Naive thymus-derived CD8-positive, alpha-beta T cell (primary cell): ENCODE measurements at regions not wholly inside any gene's neighbourhood (a gene's known extent, or its start where the extent isn't known, plus 50 kb on each side); places are given as distances from the start of the nearest gene placed in this dataset.
"Not testable (repeated sequence)": the region's sequence is repeated elsewhere in the genome, so short reads cannot be mapped to it uniquely, and the experiment has no call there.

Source experiments
- ATAC-seq, 2 donors: fragments of 150-1000 bp; cut with Tn5 transposase in 1 of 2; sonication (Bioruptor Pico), chemical (Tn5 transposase) in 1 of 2; 1 replicate in 1 of 2; 2 replicates in 1 of 2; pipeline ENCODE4 v1.10.0; 2021; ENCODE audit warnings: mild to moderate bottlenecking in 2 of 2, moderate library complexity in 2 of 2
- POLR2A ChIA-PET: fragments of 350-600 bp; sonication (Branson Sonifier 250); formaldehyde crosslinking; loops from one replicate; lab custom pipeline; 2021; ENCODE audit warnings: antibody characterized with exemption; lab: Charles Lee
- DNase-seq, 10 donors: peaks; one replicate each; pipeline versions ENCODE4 v3.0.0 to v3.0.0-alpha.2; 2020 to 2022
- H3K27ac Mint-ChIP-seq, 10 donors: one replicate each; pipeline ENCODE4 v1.8.0; 2020 to 2022; ENCODE audit warnings: mild to moderate bottlenecking in 10 of 10, mixed read lengths in 10 of 10, moderate library complexity in 4 of 10, inconsistent platforms in 1 of 10
- H3K27me3 Mint-ChIP-seq, 5 donors: one replicate each; pipeline ENCODE4 v1.8.0; 2021 to 2022; ENCODE audit warnings: mixed read lengths in 5 of 5
- H3K36me3 Mint-ChIP-seq, 3 donors: one replicate each; pipeline ENCODE4 v1.8.0; 2020 to 2022; ENCODE audit warnings: mixed read lengths in 3 of 3, mild to moderate bottlenecking in 2 of 3, inconsistent platforms in 1 of 3
- H3K4me1 Mint-ChIP-seq, 4 donors: one replicate each; pipeline ENCODE4 v1.8.0; 2021 to 2022; ENCODE audit warnings: mixed read lengths in 4 of 4
- H3K4me3 Mint-ChIP-seq, 10 donors: one replicate each; pipeline ENCODE4 v1.8.0; 2020 to 2022; ENCODE audit warnings: mild to moderate bottlenecking in 10 of 10, mixed read lengths in 10 of 10, moderate library complexity in 6 of 10, inconsistent platforms in 1 of 10
- H3K9me3 Mint-ChIP-seq, 9 donors: one replicate each; pipeline ENCODE4 v1.8.0; 2020 to 2022; ENCODE audit warnings: mixed read lengths in 9 of 9, mild to moderate bottlenecking in 3 of 9, inconsistent platforms in 1 of 9, moderate library complexity in 1 of 9

DNA sequence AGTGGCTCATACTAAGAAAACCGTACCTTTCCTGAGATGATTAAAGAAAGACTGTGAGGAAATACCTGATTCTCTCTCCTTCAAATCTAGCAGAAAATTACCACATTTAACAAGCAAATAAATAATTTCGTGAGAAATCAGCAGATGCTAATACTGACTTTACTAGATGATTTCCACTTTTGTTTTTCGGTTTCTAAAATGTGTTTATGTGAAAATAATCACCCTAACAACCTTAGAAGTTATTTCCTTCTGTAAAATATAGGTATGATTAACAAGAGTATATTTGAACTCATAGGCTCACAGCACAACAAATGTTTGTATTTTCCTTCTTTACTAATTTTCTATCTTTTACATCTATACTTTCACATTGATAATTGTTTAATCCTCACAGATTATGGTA lies 594.1 kb upstream of the FAM98A start:
- H3K27me3 Mint-ChIP-seq, result peaks cover 0 to 6% (median 0%) of the 10 kb centered on the region in 5 donors
- POLR2A ChIA-PET, result no interaction called here
- ATAC-seq, result no peak

DNA sequence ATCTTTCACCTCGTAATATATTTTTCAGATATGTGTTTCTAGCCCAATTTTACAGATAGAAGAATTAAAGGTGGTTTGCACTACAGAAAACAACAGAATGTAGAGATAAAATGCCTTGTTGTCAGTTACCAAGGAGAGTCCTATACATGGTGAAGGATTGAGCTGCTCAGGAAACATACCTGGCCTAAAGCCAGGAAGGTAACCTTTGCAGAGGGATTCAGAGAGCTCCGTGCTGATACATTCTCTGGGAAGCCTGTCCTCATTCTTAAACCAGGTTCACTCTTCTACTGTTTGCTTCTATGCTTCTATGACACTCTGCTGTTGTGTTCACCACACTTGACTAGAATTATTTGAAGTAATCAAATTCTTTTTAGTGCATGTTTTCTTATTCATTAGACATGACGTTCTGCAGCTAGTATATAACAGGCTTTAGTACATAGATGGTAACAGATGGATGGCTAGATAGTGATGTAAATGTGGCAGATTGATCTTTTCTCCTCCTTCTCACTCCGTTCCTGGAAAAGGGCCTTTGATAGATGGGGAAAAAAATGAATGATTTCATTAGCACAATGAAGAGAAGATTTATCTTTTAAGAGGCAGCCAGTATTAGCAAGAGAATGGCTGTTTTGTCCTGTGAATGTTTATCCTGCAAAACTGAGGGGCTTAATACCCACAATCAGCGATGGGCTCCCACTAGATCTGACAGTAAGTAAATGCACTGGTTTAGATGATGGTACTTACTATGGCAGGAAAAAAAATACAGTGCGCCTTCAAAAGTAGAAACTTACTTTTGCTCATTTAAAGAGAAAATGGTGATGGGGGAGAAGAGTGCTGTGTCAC lies 589.6 kb upstream of the FAM98A start:
- Mint-ChIP-seq H3K4me3 (no peak overlapping the region), H3K27me3 (peaks cover 0 to 6% (median 0%) of the 10 kb centered on the region in 5 donors), H3K27ac (no peak overlapping the region), H3K4me1 (no peaks in the 10 kb centered on the region), H3K36me3 (no peaks in the 10 kb centered on the region), H3K9me3 (peaks cover 0 to 16% (median 3%) of the 10 kb centered on the region in 9 donors)
- no peak for ATAC-seq
- DNase-seq, result no peak
- POLR2A ChIA-PET, result no interaction called here

More for the DNA sequence above, 594.1 kb upstream of the FAM98A start:
- Mint-ChIP-seq H3K9me3 (peaks cover 0 to 13% (median 3%) of the 10 kb centered on the region in 9 donors), H3K4me1 (no peaks in the 10 kb centered on the region), H3K36me3 (peaks cover 0 to under 1% (median 0%) of the 10 kb centered on the region in 3 donors), H3K27ac (no peak overlapping the region), H3K4me3 (no peak overlapping the region)
- no peak for DNase-seq

DNA sequence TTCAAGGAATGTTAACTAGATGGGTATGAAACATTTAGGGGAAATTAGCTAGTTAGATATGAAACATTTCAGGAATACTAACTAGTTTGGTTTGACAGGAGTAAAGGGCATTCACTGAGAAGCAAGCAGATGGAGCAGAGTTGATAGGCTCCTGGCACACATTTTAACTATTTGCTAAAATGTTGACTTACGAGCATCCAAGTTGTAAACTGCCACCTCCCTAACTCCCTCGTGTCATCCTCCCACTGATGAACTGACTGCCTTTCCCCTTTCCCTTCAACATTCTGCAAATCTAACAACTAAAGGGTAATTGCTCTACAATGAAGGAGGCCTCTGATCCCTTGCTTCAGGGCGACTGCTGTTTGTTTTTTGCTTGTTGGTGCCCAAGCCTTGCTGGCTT lies 580.4 kb upstream of the FAM98A start:
- ATAC-seq, result no peak
- POLR2A ChIA-PET, result no interaction called here
- H3K4me3 Mint-ChIP-seq, result no peak overlapping the region
- H3K9me3 Mint-ChIP-seq, result peaks cover 0 to 10% (median 5%) of the 10 kb centered on the region in 9 donors
- no peak overlapping the region for H3K27ac Mint-ChIP-seq
- no peak for DNase-seq
- H3K4me1 Mint-ChIP-seq, result no peaks in the 10 kb centered on the region
- peaks cover 0 to 3% (median 0%) of the 10 kb centered on the region in 3 donors for H3K36me3 Mint-ChIP-seq
- no peaks in the 10 kb centered on the region for H3K27me3 Mint-ChIP-seq

DNA sequence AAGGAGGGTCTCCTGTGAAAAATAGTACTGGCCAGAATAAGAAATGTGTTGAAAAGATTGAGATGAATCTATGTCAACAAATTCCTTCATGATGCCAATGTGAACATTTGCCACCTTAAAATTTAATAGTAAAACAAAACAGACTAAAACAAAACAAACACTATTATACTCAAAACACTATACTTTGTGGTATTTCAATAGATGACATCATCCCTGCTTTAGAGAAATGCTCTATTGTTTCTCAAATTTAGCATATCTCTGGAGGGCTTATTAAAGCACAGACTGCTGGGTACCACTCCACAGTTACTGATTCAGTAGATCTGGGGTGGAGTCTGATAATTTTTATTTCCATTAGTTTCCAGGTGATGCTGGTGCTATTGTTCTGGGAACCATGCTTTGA lies 579.4 kb upstream of the FAM98A start:
- ATAC-seq, result no peak
- no peak overlapping the region for H3K4me3 Mint-ChIP-seq
- no peak for DNase-seq
- POLR2A ChIA-PET, result no interaction called here
- peaks cover 0 to 3% (median 0%) of the 10 kb centered on the region in 3 donors for H3K36me3 Mint-ChIP-seq
- no peaks in the 10 kb centered on the region for H3K4me1 Mint-ChIP-seq
- no peak overlapping the region for H3K27ac Mint-ChIP-seq
- H3K9me3 Mint-ChIP-seq, result peaks cover 0 to 7% (median 4%) of the 10 kb centered on the region in 9 donors
- no peaks in the 10 kb centered on the region for H3K27me3 Mint-ChIP-seq

DNA sequence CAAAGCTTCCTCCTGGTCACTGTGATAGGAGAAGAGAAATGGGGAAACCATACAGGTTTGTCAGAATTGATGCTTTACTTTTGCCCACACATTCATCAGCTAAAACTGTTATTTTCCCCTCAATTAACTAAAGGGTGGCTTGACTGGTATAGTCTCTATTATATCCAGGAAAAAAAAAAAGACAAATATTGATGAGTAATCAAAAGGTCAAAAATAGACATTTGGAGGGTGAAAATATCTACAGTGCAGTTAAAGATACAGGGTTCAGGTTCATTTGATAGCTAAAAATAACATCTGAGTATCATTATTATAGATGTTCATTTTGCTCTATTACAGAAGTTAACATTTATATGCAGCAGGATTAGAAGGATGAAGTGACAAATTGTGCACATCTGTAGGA lies 577.6 kb upstream of the FAM98A start:
- peaks cover 0 to 14% (median 4%) of the 10 kb centered on the region in 9 donors for H3K9me3 Mint-ChIP-seq
- POLR2A ChIA-PET, result no interaction called here
- no peak for DNase-seq
- H3K27ac Mint-ChIP-seq, result no peak overlapping the region
- H3K36me3 Mint-ChIP-seq, result peaks cover 0 to under 1% (median 0%) of the 10 kb centered on the region in 3 donors
- no peak for ATAC-seq
- H3K27me3 Mint-ChIP-seq, result no peaks in the 10 kb centered on the region
- H3K4me1 Mint-ChIP-seq, result no peaks in the 10 kb centered on the region
- H3K4me3 Mint-ChIP-seq, result no peak overlapping the region

DNA sequence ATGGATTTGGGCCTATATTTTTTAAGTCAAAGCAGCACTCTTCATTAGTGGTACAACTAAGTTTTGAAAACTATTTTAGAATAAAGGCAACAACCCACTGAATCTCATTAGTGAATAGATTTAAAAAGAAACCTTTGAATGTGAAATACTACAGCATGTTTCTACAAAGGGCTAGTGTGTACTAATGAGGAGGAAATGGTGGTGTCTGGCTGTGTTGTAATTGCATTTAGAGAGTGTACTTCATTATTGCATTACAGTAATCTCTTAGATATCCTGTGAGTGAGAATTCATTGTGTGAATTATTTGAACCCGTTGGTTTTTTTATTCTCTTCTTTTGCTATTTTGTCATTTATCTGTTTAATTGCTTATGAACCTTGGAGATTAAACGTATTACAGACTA lies 575.4 kb upstream of the FAM98A start:
- no peak overlapping the region for H3K4me3 Mint-ChIP-seq
- DNase-seq, result no peak
- POLR2A ChIA-PET, result no interaction called here
- H3K9me3 Mint-ChIP-seq, result peaks cover 0 to 12% (median 2%) of the 10 kb centered on the region in 9 donors
- H3K27ac Mint-ChIP-seq, result no peak overlapping the region
- H3K36me3 Mint-ChIP-seq, result no peaks in the 10 kb centered on the region
- no peaks in the 10 kb centered on the region for H3K4me1 Mint-ChIP-seq
- no peak for ATAC-seq
- H3K27me3 Mint-ChIP-seq, result no peaks in the 10 kb centered on the region

DNA sequence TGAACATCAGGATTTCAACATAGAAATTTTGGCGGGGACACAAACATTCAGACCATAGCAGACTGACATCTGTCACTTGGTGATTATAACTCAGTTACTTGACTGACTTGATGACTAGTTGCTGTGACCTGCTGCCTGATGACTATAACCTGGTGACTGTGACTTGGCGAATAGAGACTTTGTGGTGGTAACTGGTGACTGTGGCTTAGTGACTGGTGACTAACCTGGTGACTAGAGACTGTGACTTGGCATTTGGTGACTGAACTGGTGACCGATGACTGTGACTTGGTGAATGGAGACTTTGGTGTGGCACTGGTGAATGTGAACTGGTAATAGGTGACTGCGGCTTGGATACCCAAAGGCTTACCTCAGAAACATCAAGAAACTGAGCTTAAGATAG lies 563.1 kb upstream of the FAM98A start:
- Mint-ChIP-seq H3K27ac (no peak overlapping the region), H3K36me3 (no peaks in the 10 kb centered on the region), H3K27me3 (no peaks in the 10 kb centered on the region), H3K9me3 (peaks cover 0 to 7% (median 0%) of the 10 kb centered on the region in 9 donors), H3K4me3 (no peak overlapping the region), H3K4me1 (no peaks in the 10 kb centered on the region)
- DNase-seq (no peak), ATAC-seq (no peak)
- POLR2A ChIA-PET, result no interaction called here

DNA sequence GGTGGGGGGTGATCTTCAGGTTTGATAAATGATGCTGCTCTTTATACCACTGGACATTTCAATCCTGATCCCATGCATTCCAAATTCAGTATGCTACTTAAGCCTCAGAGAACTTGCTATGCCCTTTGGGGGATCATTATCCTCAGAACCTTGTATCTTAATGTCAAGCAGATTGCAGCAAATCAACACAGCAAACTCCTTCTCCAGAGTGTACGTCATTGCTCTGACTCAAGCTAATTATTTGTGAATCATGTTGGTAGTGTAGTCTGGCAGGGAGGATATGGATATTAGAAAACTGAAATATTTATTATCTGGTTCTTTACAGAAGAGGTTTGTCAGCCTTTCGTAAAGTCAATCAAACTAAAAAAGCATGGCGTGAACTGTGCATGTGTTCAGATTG lies 562.5 kb upstream of the FAM98A start:
- DNase-seq, result no peak
- Mint-ChIP-seq H3K4me3 (no peak overlapping the region), H3K4me1 (no peaks in the 10 kb centered on the region), H3K36me3 (no peaks in the 10 kb centered on the region), H3K27me3 (no peaks in the 10 kb centered on the region), H3K27ac (no peak overlapping the region), H3K9me3 (peaks cover 0 to 7% (median 0%) of the 10 kb centered on the region in 9 donors)
- no peak for ATAC-seq
- POLR2A ChIA-PET, result no interaction called here

DNA sequence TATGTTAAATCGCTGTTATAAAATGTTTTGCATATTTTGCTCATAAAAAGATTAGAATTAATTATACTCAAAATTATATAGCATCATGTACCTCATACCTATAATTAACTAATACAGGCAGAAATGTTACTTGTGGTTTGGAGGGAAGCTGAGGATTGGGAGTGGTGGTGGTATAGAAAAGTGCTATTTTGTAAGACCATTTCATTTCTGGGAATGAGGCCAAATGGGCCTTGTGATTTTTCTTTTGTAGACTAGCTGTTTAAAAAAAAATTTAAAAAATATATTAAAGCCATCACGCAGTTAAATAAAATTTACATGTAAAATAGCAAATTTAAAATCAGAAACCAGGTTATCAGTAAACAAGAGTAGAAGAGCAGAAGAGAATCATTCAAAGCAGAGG lies 560.8 kb upstream of the FAM98A start:
- Mint-ChIP-seq H3K9me3 (peaks cover 0 to 7% (median 0%) of the 10 kb centered on the region in 9 donors), H3K4me3 (no peak overlapping the region), H3K27ac (no peak overlapping the region), H3K36me3 (no peaks in the 10 kb centered on the region), H3K4me1 (no peaks in the 10 kb centered on the region), H3K27me3 (no peaks in the 10 kb centered on the region)
- POLR2A ChIA-PET, result no interaction called here
- DNase-seq (no peak), ATAC-seq (no peak)

DNA sequence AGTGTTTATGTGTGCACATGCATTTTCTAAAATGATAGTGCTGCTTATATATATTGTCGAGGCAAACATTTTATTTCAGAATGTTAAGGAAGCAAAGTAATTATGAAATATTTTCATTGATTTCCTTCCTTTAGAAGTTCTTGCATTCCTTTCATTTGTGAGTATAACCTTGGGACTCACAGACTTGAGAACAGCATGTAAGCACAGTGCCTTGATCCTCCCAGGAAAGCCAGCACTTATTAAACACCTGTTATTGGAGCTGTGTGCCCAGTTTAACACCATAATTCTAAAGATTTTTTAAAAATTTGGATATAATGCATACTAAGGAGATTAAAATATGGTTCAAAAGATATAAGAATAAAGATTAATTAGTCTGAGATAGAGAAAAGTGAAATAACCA lies 554.4 kb upstream of the FAM98A start:
- POLR2A ChIA-PET, result no interaction called here
- no peak overlapping the region for H3K4me3 Mint-ChIP-seq
- H3K4me1 Mint-ChIP-seq, result no peaks in the 10 kb centered on the region
- ATAC-seq (no peak), DNase-seq (no peak)
- peaks cover 0 to 10% (median 2%) of the 10 kb centered on the region in 9 donors for H3K9me3 Mint-ChIP-seq
- no peaks in the 10 kb centered on the region for H3K36me3 Mint-ChIP-seq
- no peak overlapping the region for H3K27ac Mint-ChIP-seq
- H3K27me3 Mint-ChIP-seq, result no peaks in the 10 kb centered on the region

DNA sequence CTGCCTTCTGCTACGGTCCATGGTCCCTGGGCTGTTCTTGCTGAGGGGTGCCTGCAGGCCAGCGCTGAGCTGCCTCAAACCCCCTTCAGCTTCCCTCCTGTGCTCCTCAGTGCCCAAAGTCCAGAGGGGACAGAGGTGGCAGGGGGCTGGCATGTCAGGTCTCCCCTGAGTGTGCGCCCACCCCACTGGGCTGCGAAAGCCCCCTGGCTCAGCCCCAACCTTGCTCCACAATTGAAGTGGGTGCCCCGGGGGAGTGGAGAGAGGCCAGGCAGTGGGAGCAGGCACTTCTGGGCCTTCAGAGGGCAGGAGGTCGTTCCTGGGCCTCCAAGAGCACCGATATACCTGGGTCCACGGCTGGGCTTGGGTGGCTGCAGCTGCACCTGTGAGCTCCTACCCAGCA lies 548.7 kb upstream of the FAM98A start:
- no peaks in the 10 kb centered on the region for H3K27me3 Mint-ChIP-seq
- POLR2A ChIA-PET, result no interaction called here
- H3K9me3 Mint-ChIP-seq, result peaks cover 0 to 19% (median 4%) of the 10 kb centered on the region in 9 donors
- H3K4me3 Mint-ChIP-seq, result no peak overlapping the region
- H3K4me1 Mint-ChIP-seq, result no peaks in the 10 kb centered on the region
- H3K27ac Mint-ChIP-seq, result no peak overlapping the region
- no peaks in the 10 kb centered on the region for H3K36me3 Mint-ChIP-seq
- ATAC-seq, result no peak
- DNase-seq, result no peak

DNA sequence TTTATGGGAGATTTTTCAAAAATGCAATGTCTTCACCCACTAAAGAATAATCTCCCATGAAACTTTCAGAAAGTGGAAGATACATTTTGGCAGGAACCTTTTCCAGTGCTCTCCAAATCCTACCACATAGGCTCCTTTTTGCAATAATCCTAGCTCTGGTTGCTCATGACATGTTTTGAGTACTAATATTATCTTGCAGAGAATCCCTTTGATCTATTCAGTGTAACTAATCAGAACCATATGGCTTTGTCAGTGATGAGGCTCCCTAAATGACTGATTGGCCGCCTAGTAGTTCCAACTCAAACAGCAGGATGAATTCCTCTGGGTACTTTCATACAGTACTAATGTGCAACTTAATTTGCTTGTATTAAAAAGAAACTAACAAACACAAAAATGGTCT lies 544.0 kb upstream of the FAM98A start:
- Mint-ChIP-seq H3K36me3 (no peaks in the 10 kb centered on the region), H3K4me1 (no peaks in the 10 kb centered on the region), H3K27me3 (peaks cover 0 to 2% (median 0%) of the 10 kb centered on the region in 5 donors), H3K4me3 (no peak overlapping the region), H3K27ac (no peak overlapping the region), H3K9me3 (peaks cover 0 to 10% (median 2%) of the 10 kb centered on the region in 9 donors)
- DNase-seq (no peak), ATAC-seq (no peak)
- POLR2A ChIA-PET, result no interaction called here

DNA sequence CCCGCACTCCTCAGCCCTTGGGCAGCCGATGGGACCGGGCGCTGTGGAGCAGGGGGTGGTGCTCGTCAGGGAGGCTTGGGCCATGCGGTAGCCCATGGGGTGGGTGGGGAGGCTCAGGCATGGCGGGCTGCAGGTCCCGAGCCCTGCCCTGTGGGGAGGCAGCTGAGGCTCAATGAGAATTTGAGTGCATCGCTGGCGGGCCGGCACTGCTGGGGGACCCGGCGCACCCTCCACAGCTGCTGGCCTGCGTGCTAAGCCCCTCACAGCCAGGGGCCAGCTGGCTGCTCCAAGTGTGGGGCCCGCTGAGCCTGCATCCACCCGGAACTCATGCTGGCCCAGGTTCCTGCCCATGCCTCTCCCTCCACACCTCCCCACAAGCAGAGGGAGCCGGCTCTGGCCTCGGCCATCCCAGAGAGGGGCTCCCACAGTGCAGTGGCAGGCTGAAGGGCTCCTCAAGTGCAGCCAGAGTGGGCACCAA lies 543.5 kb upstream of the FAM98A start:
- H3K4me1 Mint-ChIP-seq, H3K4me3 Mint-ChIP-seq, DNase-seq, H3K27ac Mint-ChIP-seq, H3K36me3 Mint-ChIP-seq, H3K27me3 Mint-ChIP-seq, POLR2A ChIA-PET, ATAC-seq: not testable (repeated sequence)
- peaks cover 0 to 10% (median 2%) of the 10 kb centered on the region in 9 donors for H3K9me3 Mint-ChIP-seq
